ENCODE measurements at regions not wholly inside any gene's neighbourhood (a gene's known extent, or its start where the extent isn't known, plus 50 kb on each side); places are given as distances from the start of the nearest gene placed in this dataset.

- no peak for TF ChIP-seq CTCF (IDR thresholded peaks at IDR 0.05)
- no peak for TF ChIP-seq ZFX (IDR thresholded peaks at IDR 0.05; ENCODE audit: borderline replicate concordance)
Observed at GRCh38 chr3:76129441-76129840, 344.1 kb upstream of the ZNF717 start.
